ENCODE measurements at regions not wholly inside any gene's neighbourhood (a gene's known extent, or its start where the extent isn't known, plus 50 kb on each side); places are given as distances from the start of the nearest gene placed in this dataset.

GRCh38 chr9:109549386-109549785 lies 51.3 kb upstream of the PTPN3 start:
- no peak overlapping the region for H3K27ac ChIP-seq (ENCODE audit: low read length)
- peaks cover 0 to 6% of the 10 kb centered on the region in 2 donors for H3K9me3 ChIP-seq (ENCODE audit: control insufficient read depth in 1 of 2, low read length in 2 of 2)
- H3K36me3 ChIP-seq (ENCODE audit: control insufficient read depth in 1 of 2, insufficient read depth in 2 of 2, low read length in 2 of 2): no peaks in the 10 kb centered on the region
- H3K4me3 ChIP-seq (ENCODE audit: low read depth in 1 of 2, low read length in 2 of 2): no peak overlapping the region
- H3K27me3 ChIP-seq (ENCODE audit: low read depth, low read length): no peaks in the 10 kb centered on the region
- H3K4me1 ChIP-seq (ENCODE audit: control insufficient read depth in 1 of 2, insufficient read depth in 2 of 2, low read length in 2 of 2): no peaks in the 10 kb centered on the region

- Histone ChIP-seq H3K9me3 (ENCODE audit: control insufficient read depth in 1 of 2, low read length in 2 of 2) (peaks cover 0 to 4% of the 10 kb centered on the region in 2 donors), H3K4me3 (ENCODE audit: low read depth in 1 of 2, low read length in 2 of 2) (no peak overlapping the region), H3K27me3 (ENCODE audit: low read depth, low read length) (no peaks in the 10 kb centered on the region), H3K27ac (ENCODE audit: low read length) (no peak overlapping the region), H3K36me3 (ENCODE audit: control insufficient read depth in 1 of 2, insufficient read depth in 2 of 2, low read length in 2 of 2) (no peaks in the 10 kb centered on the region), H3K4me1 (ENCODE audit: control insufficient read depth in 1 of 2, insufficient read depth in 2 of 2, low read length in 2 of 2) (no peaks in the 10 kb centered on the region)
Observed at GRCh38 chr9:109551651-109552050, 53.5 kb upstream of the PTPN3 start.

- Histone ChIP-seq H3K4me3 (ENCODE audit: low read depth in 1 of 2, low read length in 2 of 2) (no peak overlapping the region), H3K4me1 (ENCODE audit: control insufficient read depth in 1 of 2, insufficient read depth in 2 of 2, low read length in 2 of 2) (no peaks in the 10 kb centered on the region), H3K9me3 (ENCODE audit: control insufficient read depth in 1 of 2, low read length in 2 of 2) (no peaks in the 10 kb centered on the region), H3K36me3 (ENCODE audit: control insufficient read depth in 1 of 2, insufficient read depth in 2 of 2, low read length in 2 of 2) (no peaks in the 10 kb centered on the region), H3K27ac (ENCODE audit: low read length) (no peak overlapping the region), H3K27me3 (ENCODE audit: low read depth, low read length) (no peaks in the 10 kb centered on the region)
Observed at GRCh38 chr9:109555215-109555614, 57.1 kb upstream of the PTPN3 start.

- Histone ChIP-seq H3K4me1 (ENCODE audit: control insufficient read depth in 1 of 2, insufficient read depth in 2 of 2, low read length in 2 of 2) (no peaks in the 10 kb centered on the region), H3K4me3 (ENCODE audit: low read depth in 1 of 2, low read length in 2 of 2) (no peak overlapping the region), H3K36me3 (ENCODE audit: control insufficient read depth in 1 of 2, insufficient read depth in 2 of 2, low read length in 2 of 2) (no peaks in the 10 kb centered on the region), H3K27ac (ENCODE audit: low read length) (no peak overlapping the region), H3K9me3 (ENCODE audit: control insufficient read depth in 1 of 2, low read length in 2 of 2) (no peaks in the 10 kb centered on the region), H3K27me3 (ENCODE audit: low read depth, low read length) (no peaks in the 10 kb centered on the region)
Observed at GRCh38 chr9:109556061-109556460, 58.0 kb upstream of the PTPN3 start.

GRCh38 chr9:109556786-109557185 lies 58.7 kb upstream of the PTPN3 start:
- no peaks in the 10 kb centered on the region for H3K27me3 ChIP-seq (ENCODE audit: low read depth, low read length)
- H3K27ac ChIP-seq (ENCODE audit: low read length): no peak overlapping the region
- no peak overlapping the region for H3K4me3 ChIP-seq (ENCODE audit: low read depth in 1 of 2, low read length in 2 of 2)
- no peaks in the 10 kb centered on the region for H3K4me1 ChIP-seq (ENCODE audit: control insufficient read depth in 1 of 2, insufficient read depth in 2 of 2, low read length in 2 of 2)
- no peaks in the 10 kb centered on the region for H3K9me3 ChIP-seq (ENCODE audit: control insufficient read depth in 1 of 2, low read length in 2 of 2)
- H3K36me3 ChIP-seq (ENCODE audit: control insufficient read depth in 1 of 2, insufficient read depth in 2 of 2, low read length in 2 of 2): no peaks in the 10 kb centered on the region

- no peaks in the 10 kb centered on the region for H3K9me3 ChIP-seq (ENCODE audit: control insufficient read depth in 1 of 2, low read length in 2 of 2)
- no peaks in the 10 kb centered on the region for H3K27me3 ChIP-seq (ENCODE audit: low read depth, low read length)
- no peaks in the 10 kb centered on the region for H3K36me3 ChIP-seq (ENCODE audit: control insufficient read depth in 1 of 2, insufficient read depth in 2 of 2, low read length in 2 of 2)
- no peak overlapping the region for H3K27ac ChIP-seq (ENCODE audit: low read length)
- no peak overlapping the region for H3K4me3 ChIP-seq (ENCODE audit: low read depth in 1 of 2, low read length in 2 of 2)
- H3K4me1 ChIP-seq (ENCODE audit: control insufficient read depth in 1 of 2, insufficient read depth in 2 of 2, low read length in 2 of 2): no peaks in the 10 kb centered on the region
Observed at GRCh38 chr9:109557481-109557880, 59.4 kb upstream of the PTPN3 start.

- Histone ChIP-seq H3K4me1 (ENCODE audit: control insufficient read depth in 1 of 2, insufficient read depth in 2 of 2, low read length in 2 of 2) (no peaks in the 10 kb centered on the region), H3K27ac (ENCODE audit: low read length) (no peak overlapping the region), H3K27me3 (ENCODE audit: low read depth, low read length) (no peaks in the 10 kb centered on the region), H3K36me3 (ENCODE audit: control insufficient read depth in 1 of 2, insufficient read depth in 2 of 2, low read length in 2 of 2) (no peaks in the 10 kb centered on the region), H3K9me3 (ENCODE audit: control insufficient read depth in 1 of 2, low read length in 2 of 2) (no peaks in the 10 kb centered on the region), H3K4me3 (ENCODE audit: low read depth in 1 of 2, low read length in 2 of 2) (no peak overlapping the region)
Observed at GRCh38 chr9:109558718-109559151, 60.6 kb upstream of the PTPN3 start.

- Histone ChIP-seq H3K4me3 (ENCODE audit: low read depth in 1 of 2, low read length in 2 of 2) (no peak overlapping the region), H3K4me1 (ENCODE audit: control insufficient read depth in 1 of 2, insufficient read depth in 2 of 2, low read length in 2 of 2) (no peaks in the 10 kb centered on the region), H3K36me3 (ENCODE audit: control insufficient read depth in 1 of 2, insufficient read depth in 2 of 2, low read length in 2 of 2) (no peaks in the 10 kb centered on the region), H3K27ac (ENCODE audit: low read length) (no peak overlapping the region), H3K27me3 (ENCODE audit: low read depth, low read length) (no peaks in the 10 kb centered on the region), H3K9me3 (ENCODE audit: control insufficient read depth in 1 of 2, low read length in 2 of 2) (no peaks in the 10 kb centered on the region)
Observed at GRCh38 chr9:109560470-109561132, 62.5 kb upstream of the PTPN3 start.

GRCh38 chr9:109561137-109561536 lies 63.0 kb upstream of the PTPN3 start:
- Histone ChIP-seq H3K9me3 (ENCODE audit: control insufficient read depth in 1 of 2, low read length in 2 of 2) (no peaks in the 10 kb centered on the region), H3K4me1 (ENCODE audit: control insufficient read depth in 1 of 2, insufficient read depth in 2 of 2, low read length in 2 of 2) (no peaks in the 10 kb centered on the region), H3K4me3 (ENCODE audit: low read depth in 1 of 2, low read length in 2 of 2) (no peak overlapping the region), H3K27ac (ENCODE audit: low read length) (no peak overlapping the region), H3K36me3 (ENCODE audit: control insufficient read depth in 1 of 2, insufficient read depth in 2 of 2, low read length in 2 of 2) (no peaks in the 10 kb centered on the region), H3K27me3 (ENCODE audit: low read depth, low read length) (no peaks in the 10 kb centered on the region)

GRCh38 chr9:109568089-109568488 lies 70.0 kb upstream of the PTPN3 start:
- Histone ChIP-seq H3K9me3 (ENCODE audit: control insufficient read depth in 1 of 2, low read length in 2 of 2) (no peaks in the 10 kb centered on the region), H3K4me3 (ENCODE audit: low read depth in 1 of 2, low read length in 2 of 2) (no peak overlapping the region), H3K4me1 (ENCODE audit: control insufficient read depth in 1 of 2, insufficient read depth in 2 of 2, low read length in 2 of 2) (no peaks in the 10 kb centered on the region), H3K27ac (ENCODE audit: low read length) (no peak overlapping the region), H3K27me3 (ENCODE audit: low read depth, low read length) (no peaks in the 10 kb centered on the region), H3K36me3 (ENCODE audit: control insufficient read depth in 1 of 2, insufficient read depth in 2 of 2, low read length in 2 of 2) (no peaks in the 10 kb centered on the region)

GRCh38 chr9:109568568-109569210 lies 70.6 kb upstream of the PTPN3 start:
- Histone ChIP-seq H3K27ac (ENCODE audit: low read length) (no peak overlapping the region), H3K4me3 (ENCODE audit: low read depth in 1 of 2, low read length in 2 of 2) (no peak overlapping the region), H3K4me1 (ENCODE audit: control insufficient read depth in 1 of 2, insufficient read depth in 2 of 2, low read length in 2 of 2) (no peaks in the 10 kb centered on the region), H3K36me3 (ENCODE audit: control insufficient read depth in 1 of 2, insufficient read depth in 2 of 2, low read length in 2 of 2) (no peaks in the 10 kb centered on the region), H3K9me3 (ENCODE audit: control insufficient read depth in 1 of 2, low read length in 2 of 2) (no peaks in the 10 kb centered on the region), H3K27me3 (ENCODE audit: low read depth, low read length) (no peaks in the 10 kb centered on the region)
